ENCODE measurements at regions not wholly inside any gene's neighbourhood (a gene's known extent, or its start where the extent isn't known, plus 50 kb on each side); places are given as distances from the start of the nearest gene placed in this dataset.

- TF ChIP-seq CTCF (IDR thresholded peaks at IDR 0.05) (no peak), SIN3A (IDR thresholded peaks at IDR 0.05; ENCODE audit: borderline replicate concordance, insufficient read depth, low read depth, low read length) (no peak), POLR2AphosphoS5 (IDR thresholded peaks at IDR 0.05; ENCODE audit: low read depth, low read length) (no peak)
Observed at GRCh38 chr2:146129231-146129630, 1609.3 kb upstream of the ZEB2 start.
